H1 (cell line): ENCODE measurements at regions not wholly inside any gene's neighbourhood (a gene's known extent, or its start where the extent isn't known, plus 50 kb on each side); places are given as distances from the start of the nearest gene placed in this dataset.

Experiments used
- CTCF ChIA-PET: fragments of 300-600 bp; sonication (Branson Sonifier 250); formaldehyde crosslinking; loops from one replicate; lab custom pipeline; 2021; ENCODE audit not compliant: partially characterized antibody; lab: Charles Lee
- POLR2A ChIA-PET: fragments of 300-600 bp; sonication (Branson Sonifier 250); formaldehyde crosslinking; loops from one replicate; lab custom pipeline; 2021; ENCODE audit warnings: inconsistent platforms; ENCODE audit not compliant: partially characterized antibody; lab: Charles Lee
- DNase-seq, 2 experiments: peaks; one replicate each; pipeline versions ENCODE4 v3.0.0 to v3.0.0-alpha.2; 2010 to 2022; ENCODE audit warnings: low spot score in 2 of 2, low read depth in 1 of 2, mixed read lengths in 1 of 2
- FAIRE-seq: peaks from 2 replicates; lab custom pipeline; 2011; peaks lifted over from hg19 to GRCh38; lab: Jason Lieb, UNC
- H2AFZ ChIP-seq: 2 replicates; pipeline ENCODE4 v1.8.1; 2012; ENCODE audit warnings: low read length, inconsistent platforms
- H2AK5ac ChIP-seq: 2 replicates; pipeline ENCODE4 v1.6.1; 2013; ENCODE audit warnings: low read depth, low read length
- H2BK120ac ChIP-seq: replicated peaks from 2 replicates; pipeline ENCODE3; 2013; ENCODE audit warnings: low read depth, low read length, inconsistent platforms
- H2BK12ac ChIP-seq: 2 replicates; pipeline ENCODE4 v1.6.1; 2013; ENCODE audit warnings: low read depth, low read length
- H2BK15ac ChIP-seq: 2 replicates; pipeline ENCODE4 v1.6.1; 2013; ENCODE audit warnings: low read length
- H2BK20ac ChIP-seq: 2 replicates; pipeline ENCODE4 v1.6.1; 2013; ENCODE audit warnings: low read length
- H2BK5ac ChIP-seq: 2 replicates; pipeline ENCODE4 v1.6.1; 2013; ENCODE audit warnings: low read depth, low read length
- H3K14ac ChIP-seq: 2 replicates; pipeline ENCODE4 v1.6.1; 2013; ENCODE audit warnings: inconsistent platforms; ENCODE audit not compliant: insufficient read length
- H3K18ac ChIP-seq: 2 replicates; pipeline ENCODE4 v1.6.1; 2013; ENCODE audit warnings: low read length; ENCODE audit errors: extremely low read depth
- H3K23ac ChIP-seq: 2 replicates; pipeline ENCODE4 v1.6.1; 2013; ENCODE audit warnings: inconsistent platforms; ENCODE audit not compliant: insufficient read length
- H3K23me2 ChIP-seq: 2 replicates; pipeline ENCODE4 v1.6.1; 2013; ENCODE audit warnings: low read depth, low read length
- H3K27ac ChIP-seq: 2 replicates; pipeline ENCODE4 v1.6.1; 2011; ENCODE audit warnings: low read depth, low read length, inconsistent platforms
- H3K27me3 ChIP-seq, 4 experiments: replicated peaks in 1 of 4; 1 replicate in 1 of 4; 2 replicates in 3 of 4; pipeline versions ENCODE4 v1.6.1 to v1.8.1; 2011 to 2013; ENCODE audit warnings: low read length in 3 of 4, mild to moderate bottlenecking in 3 of 4, inconsistent platforms in 2 of 4, mixed read lengths in 2 of 4, moderate library complexity in 1 of 4; ENCODE audit not compliant: control insufficient read depth in 3 of 4, insufficient read depth in 3 of 4; ENCODE audit errors: extremely low read depth in 1 of 4
- H3K36me3 ChIP-seq, 4 experiments: 2 replicates each; pipeline versions ENCODE4 v1.6.1 to v1.8.1; 2011 to 2013; ENCODE audit warnings: mild to moderate bottlenecking in 4 of 4, low read length in 3 of 4, moderate library complexity in 2 of 4, control low read depth in 1 of 4, inconsistent platforms in 1 of 4; ENCODE audit not compliant: insufficient read depth in 4 of 4, control insufficient read depth in 2 of 4
- H3K4ac ChIP-seq: replicated peaks from 2 replicates; pipeline ENCODE3; 2013; ENCODE audit warnings: low read length, low read depth, mixed read lengths, inconsistent platforms; ENCODE audit not compliant: insufficient read length
- H3K4me1 ChIP-seq, 4 experiments: replicated peaks in 1 of 4; 1 replicate in 1 of 4; 2 replicates in 3 of 4; pipeline versions ENCODE4 v1.6.1 to v1.8.1; 2011 to 2013; ENCODE audit warnings: low read length in 3 of 4, inconsistent platforms in 2 of 4, mixed read lengths in 1 of 4; ENCODE audit not compliant: insufficient read depth in 4 of 4, control insufficient read depth in 3 of 4
- H3K4me2 ChIP-seq, 2 experiments: 2 replicates each; pipeline versions ENCODE4 v1.6.1 to v1.8.1; 2011 to 2013; ENCODE audit warnings: low read depth in 2 of 2, low read length in 2 of 2, control low read depth in 1 of 2, inconsistent platforms in 1 of 2, mild to moderate bottlenecking in 1 of 2; ENCODE audit not compliant: insufficient read depth in 1 of 2
- H3K4me3 ChIP-seq, 4 experiments: fragments of 200-600, 300-600 bp in 1 of 4; sonication (generic), shearing (Covaris generic), sonication (Bioruptor Twin) in 1 of 4; 2 replicates each; pipeline versions ENCODE4 v1.5.1 to v1.8.1; 2011 to 2016; ENCODE audit warnings: low read length in 4 of 4, low read depth in 3 of 4, control low read depth in 2 of 4, inconsistent platforms in 2 of 4, mild to moderate bottlenecking in 2 of 4, mixed read lengths in 1 of 4, moderate library complexity in 1 of 4; ENCODE audit not compliant: insufficient read depth in 2 of 4; ENCODE audit errors: extremely low read depth in 1 of 4
- H3K56ac ChIP-seq: replicated peaks from 2 replicates; pipeline ENCODE3; 2013; ENCODE audit warnings: low read depth, mild to moderate bottlenecking, mixed read lengths, low read length, inconsistent platforms; ENCODE audit not compliant: insufficient read length
- H3K79me1 ChIP-seq: 2 replicates; pipeline ENCODE4 v1.6.1; 2013; ENCODE audit warnings: low read depth, low read length, control low read depth
- H3K79me2 ChIP-seq, 2 experiments: 2 replicates each; pipeline versions ENCODE4 v1.6.1 to v1.8.1; 2012 to 2013; ENCODE audit warnings: low read length in 2 of 2, mild to moderate bottlenecking in 2 of 2, inconsistent platforms in 1 of 2; ENCODE audit not compliant: insufficient read depth in 2 of 2, control insufficient read depth in 1 of 2
- H3K9ac ChIP-seq, 4 experiments: replicated peaks in 1 of 4; 1 replicate in 1 of 4; 2 replicates in 3 of 4; pipeline versions ENCODE4 v1.6.1 to v1.8.1; 2011 to 2013; ENCODE audit warnings: low read depth in 3 of 4, low read length in 3 of 4, control low read depth in 2 of 4, mild to moderate bottlenecking in 2 of 4, moderate library complexity in 2 of 4, inconsistent platforms in 1 of 4; ENCODE audit errors: extremely low read depth in 1 of 4
- H3K9me3 ChIP-seq, 2 experiments: 2 replicates each; pipeline versions ENCODE4 v1.6.1 to v1.8.1; 2012 to 2013; ENCODE audit warnings: mild to moderate bottlenecking in 2 of 2, moderate library complexity in 2 of 2, control low read depth in 1 of 2, inconsistent platforms in 1 of 2, low read depth in 1 of 2, low read length in 1 of 2, mixed read lengths in 1 of 2; ENCODE audit not compliant: insufficient read depth in 2 of 2
- H4K20me1 ChIP-seq, 2 experiments: replicated peaks in 1 of 2; 2 replicates each; pipeline versions ENCODE3 to v1.8.1; 2011 to 2013; ENCODE audit warnings: inconsistent platforms in 2 of 2, low read length in 2 of 2, mild to moderate bottlenecking in 1 of 2; ENCODE audit not compliant: insufficient read depth in 2 of 2, control insufficient read depth in 1 of 2
- H4K5ac ChIP-seq: 2 replicates; pipeline ENCODE4 v1.6.1; 2013; ENCODE audit warnings: low read length, low read depth, mixed read lengths, inconsistent platforms; ENCODE audit not compliant: insufficient read length
- H4K8ac ChIP-seq: 2 replicates; pipeline ENCODE4 v1.8.0; 2013; ENCODE audit warnings: mild to moderate bottlenecking, moderate library complexity, low read length, inconsistent platforms; ENCODE audit not compliant: insufficient read depth; ENCODE audit errors: extremely low read depth
- H4K91ac ChIP-seq: replicated peaks from 2 replicates; pipeline ENCODE3; 2013; ENCODE audit warnings: low read length, mixed read lengths, inconsistent platforms; ENCODE audit not compliant: insufficient read length
- CBX8 ChIP-seq: fragments of 300-800, 300-1000 bp; sonication (generic); IDR thresholded peaks from 2 replicates; pipeline ENCODE4 v1.7.1; 2016; ENCODE audit warnings: low read depth, low read length, borderline replicate concordance
- EP300 ChIP-seq, 2 experiments: IDR thresholded peaks; 1 replicate in 1 of 2; 2 replicates in 1 of 2; pipeline ENCODE4 v1.6.1; 2011 to 2012; ENCODE audit warnings: low read depth in 2 of 2, low read length in 2 of 2, mild to moderate bottlenecking in 2 of 2, borderline replicate concordance in 1 of 2, inconsistent platforms in 1 of 2, moderate library complexity in 1 of 2
- GABPA ChIP-seq: IDR thresholded peaks from 2 replicates; pipeline ENCODE4 v1.6.1; 2011; ENCODE audit warnings: mild to moderate bottlenecking, low read length, moderate library complexity, borderline replicate concordance; ENCODE audit not compliant: insufficient read depth
- NANOG ChIP-seq: IDR thresholded peaks from 2 replicates; pipeline ENCODE4 v1.6.1; 2011; ENCODE audit warnings: low read length, low read depth, mild to moderate bottlenecking, inconsistent platforms; ENCODE audit not compliant: insufficient read depth, poor library complexity, severe bottlenecking
- PHF8 ChIP-seq: fragments of 200-600 bp; sonication (generic); conservative IDR thresholded peaks from 2 replicates; pipeline ENCODE4 v1.7.1; 2012; ENCODE audit warnings: low read depth, mild to moderate bottlenecking, inconsistent platforms, low read length, moderate library complexity
- POLR2A ChIP-seq, 2 experiments: IDR thresholded peaks; 1 replicate in 1 of 2; 2 replicates in 1 of 2; pipeline ENCODE4 v1.6.1; 2011; ENCODE audit warnings: low read depth in 2 of 2, low read length in 2 of 2, mild to moderate bottlenecking in 2 of 2; ENCODE audit errors: control extremely low read depth in 1 of 2
- POLR2AphosphoS5 ChIP-seq: IDR thresholded peaks from 2 replicates; pipeline ENCODE4 v1.6.1; 2011; ENCODE audit warnings: low read depth, low read length
- SAP30 ChIP-seq: fragments of 300-600 bp; sonication (generic); IDR thresholded peaks from 2 replicates; pipeline ENCODE4 v1.7.1; 2012; ENCODE audit warnings: low read length, moderate library complexity, mild to moderate bottlenecking, inconsistent platforms; ENCODE audit not compliant: insufficient read depth, insufficient replicate concordance
- SIN3A ChIP-seq, 2 experiments: IDR thresholded peaks in 1 of 2; conservative IDR thresholded peaks in 1 of 2; 2 replicates each; pipeline ENCODE4 v1.6.1; 2011 to 2012; ENCODE audit warnings: low read length in 2 of 2, improper control_type of control experiment in 1 of 2, low read depth in 1 of 2, mild to moderate bottlenecking in 1 of 2
- SP1 ChIP-seq: IDR thresholded peaks from 2 replicates; pipeline ENCODE4 v1.6.1; 2011; ENCODE audit warnings: low read depth, low read length
- SP2 ChIP-seq: IDR thresholded peaks from 2 replicates; pipeline ENCODE4 v1.6.1; 2012; ENCODE audit warnings: mild to moderate bottlenecking, low read length, inconsistent platforms
- SRF ChIP-seq: IDR thresholded peaks from 2 replicates; pipeline ENCODE4 v1.6.1; 2011; ENCODE audit warnings: mild to moderate bottlenecking, low read depth, low read length, moderate library complexity
- YY1 ChIP-seq: IDR thresholded peaks from 2 replicates; pipeline ENCODE4 v1.6.1; 2011; ENCODE audit warnings: low read depth, mild to moderate bottlenecking, low read length
- WGBS, 2 experiments: shearing (Covaris generic) in 1 of 2; methylation state at CpG; one replicate each; pipeline versions ENCODE4 v1.1.6 to v1.1.7; 2013 to 2015; ENCODE audit warnings: low lambda C conversion rate in 2 of 2, mixed read lengths in 2 of 2, inconsistent platforms in 1 of 2, low coverage in 1 of 2, missing lambda C conversion rate in 1 of 2; ENCODE audit not compliant: insufficient replicate concordance in 2 of 2, insufficient coverage in 1 of 2, insufficient read length in 1 of 2; ENCODE audit errors: extremely low coverage in 1 of 2, missing lambda C conversion rate in 1 of 2; 5-methylcytosine and 5-hydroxymethylcytosine counted together

- H2AK5ac ChIP-seq = no peak overlapping the region
- no peaks in the 10 kb centered on the region for H3K23me2 ChIP-seq
- no peak overlapping the region for H3K18ac ChIP-seq
- peaks cover 0 to 7% of the 10 kb centered on the region in 2 experiments; a peak in 1 of 4 replicates for H3K79me2 ChIP-seq
- H2BK12ac ChIP-seq = no peak overlapping the region
- POLR2A ChIA-PET = interaction anchor here (0.7 kb wide), 1 partner anchor 14 kb away, joined by 4 read pairs; no protein-coding TSS in a partner anchor
- H3K4me1 ChIP-seq = no peaks in the 10 kb centered on the region
- peaks cover 9 to 10% of the 10 kb centered on the region in 2 experiments; a peak in 3 of 4 replicates for H3K9me3 ChIP-seq
- CTCF ChIA-PET = interaction anchor here (0.6 to 1.2 kb wide), 2 partner anchors 11 to 253 kb away, joined by 3 read pairs; no protein-coding TSS in a partner anchor
- H3K27ac ChIP-seq = no peak overlapping the region
- H2BK20ac ChIP-seq = no peak overlapping the region
- no peak overlapping the region for H4K91ac ChIP-seq
- no peak overlapping the region for H4K8ac ChIP-seq
- H3K9ac ChIP-seq = no peak overlapping the region
- no peaks in the 10 kb centered on the region for H3K79me1 ChIP-seq
- H3K23ac ChIP-seq = no peak overlapping the region
- H3K4me2 ChIP-seq = no peak overlapping the region
- H3K14ac ChIP-seq = no peak overlapping the region
- no peak for DNase-seq
- H4K5ac ChIP-seq = no peak overlapping the region
- H2BK120ac ChIP-seq = no peak overlapping the region
- WGBS, 2 experiments = 91% methylated on average over 2 of the region's 2 CpGs; no CpG with 5 or more reads in 1 of the 2 experiments
- peaks cover 0 to 8% (median 0%) of the 10 kb centered on the region in 4 experiments; a peak in 2 of 8 replicates for H3K36me3 ChIP-seq
- no peak overlapping the region for H3K4ac ChIP-seq
- H2AFZ ChIP-seq = no peak overlapping the region
- no peak overlapping the region for H2BK15ac ChIP-seq
- FAIRE-seq = no peak
- no peaks in the 10 kb centered on the region for H4K20me1 ChIP-seq
- no peak overlapping the region for H3K4me3 ChIP-seq
- H3K56ac ChIP-seq = no peak overlapping the region
- H3K27me3 ChIP-seq = no peaks in the 10 kb centered on the region
- H2BK5ac ChIP-seq = no peak overlapping the region
- TF ChIP-seq PHF8 (no peak), POLR2AphosphoS5 (no peak), GABPA (no peak), SP2 (no peak), SP1 (no peak), SAP30 (no peak), CBX8 (no peak), SIN3A (conservative IDR thresholded peaks at IDR 0.05 in 1 of 2, IDR thresholded peaks at IDR 0.05 in 1 of 2; ENCODE audit: low read depth in 1 of 2, low read length in 2 of 2) (no peak), NANOG (no peak), SRF (no peak), POLR2A (IDR thresholded peaks at IDR 0.05; ENCODE audit: control extremely low read depth in 1 of 2, low read depth in 2 of 2, low read length in 2 of 2) (no peak), EP300 (IDR thresholded peaks at IDR 0.05; ENCODE audit: borderline replicate concordance in 1 of 2, low read depth in 2 of 2, low read length in 2 of 2) (no peak), YY1 (no peak)
Measured at GRCh38 chr2:144310484-144310883, 209.4 kb downstream of the ZEB2 start.
